ENCODE measurements at regions not wholly inside any gene's neighbourhood (a gene's known extent, or its start where the extent isn't known, plus 50 kb on each side); places are given as distances from the start of the nearest gene placed in this dataset.

GRCh38 chr2:122098306-122098705 is 342.9 kb downstream of the TSN start:
- no peak overlapping the region for H3K4me3 ChIP-seq
- H2AFZ ChIP-seq (ENCODE audit: low read depth, low read length) = no peak overlapping the region
- H3K27me3 ChIP-seq (ENCODE audit: control insufficient read depth in 2 of 2, insufficient read depth in 2 of 2, low read length in 2 of 2) = no peaks in the 10 kb centered on the region
- H3K4me1 ChIP-seq (replicated peaks in 1 of 2; ENCODE audit: control insufficient read depth in 2 of 2, insufficient read depth in 2 of 2, low read length in 2 of 2) = no peaks in the 10 kb centered on the region
- no peaks in the 10 kb centered on the region for H3K36me3 ChIP-seq (ENCODE audit: control insufficient read depth, insufficient read depth, low read length)
- no peak overlapping the region for H3K4me2 ChIP-seq (ENCODE audit: insufficient read depth, low read length)
- no peak overlapping the region for H3K27ac ChIP-seq (ENCODE audit: extremely low read depth, low read depth, low read length)
- H3K9ac ChIP-seq (ENCODE audit: insufficient read depth in 1 of 2, low read depth in 2 of 2, low read length in 2 of 2) = no peak overlapping the region
- intact Hi-C loops (cut with micrococcal nuclease) = no loop called here
- ChIA-PET CTCF (ENCODE audit: low intra/inter-chr PET ratio) (no interaction called here), POLR2A (no interaction called here)
- BruUV-seq (replicated peaks) = no TSS peak
- 0% methylated on average over 1 of the region's 1 CpG for WGBS (ENCODE audit: insufficient coverage, low coverage, missing lambda C conversion rate)
- ATAC-seq (no peak), DNase-seq (ENCODE audit: extremely low read depth in 1 of 4, low spot score in 3 of 4) (no peak), FAIRE-seq (no peak)
- no peaks in the 10 kb centered on the region for H3K9me1 ChIP-seq (ENCODE audit: control insufficient read depth, insufficient read depth, low read length)
- 0 out of 2 replicates have a peak, but pooled peaks cover 3% of the 10 kb centered on the region for H4K20me1 ChIP-seq (replicated peaks; ENCODE audit: control insufficient read depth, insufficient read depth, low read length)
- in situ Hi-C loops (cut with MboI) = no loop called here
- no peaks in the 10 kb centered on the region for H3K9me3 ChIP-seq (replicated peaks; ENCODE audit: control insufficient read depth, insufficient read depth, low read depth, low read length)
- no peaks in the 10 kb centered on the region for H3K79me2 ChIP-seq (ENCODE audit: control insufficient read depth, insufficient read depth, low read length)
- TF ChIP-seq NR1H2 (CRISPR knock-in tag; IDR thresholded peaks at IDR 0.05) (no peak), POU5F1 (IDR thresholded peaks at IDR 0.05; ENCODE audit: borderline replicate concordance, low read depth, low read length, partially characterized antibody) (no peak), ZBTB1 (CRISPR knock-in tag; IDR thresholded peaks at IDR 0.05; ENCODE audit: borderline replicate concordance, low read depth) (no peak)

- no peaks in the 10 kb centered on the region for H3K9me3 ChIP-seq (replicated peaks; ENCODE audit: control insufficient read depth, insufficient read depth, low read depth, low read length)
- H3K4me2 ChIP-seq (ENCODE audit: insufficient read depth, low read length) = no peak overlapping the region
- no TSS peak for BruUV-seq (replicated peaks)
- H3K79me2 ChIP-seq (ENCODE audit: control insufficient read depth, insufficient read depth, low read length) = no peaks in the 10 kb centered on the region
- H3K27ac ChIP-seq (ENCODE audit: extremely low read depth, low read depth, low read length) = no peak overlapping the region
- intact Hi-C loops (cut with micrococcal nuclease) (no loop called here), in situ Hi-C loops (cut with MboI) (no loop called here)
- WGBS (ENCODE audit: insufficient coverage, low coverage, missing lambda C conversion rate) = 0% methylated on average over 2 of the region's 2 CpGs
- no peaks in the 10 kb centered on the region for H3K9me1 ChIP-seq (ENCODE audit: control insufficient read depth, insufficient read depth, low read length)
- FAIRE-seq (no peak), DNase-seq (ENCODE audit: extremely low read depth in 1 of 4, low spot score in 3 of 4) (no peak), ATAC-seq (no peak)
- no peak overlapping the region for H3K4me3 ChIP-seq
- 0 out of 2 replicates have a peak, but pooled peaks cover 3% of the 10 kb centered on the region for H4K20me1 ChIP-seq (replicated peaks; ENCODE audit: control insufficient read depth, insufficient read depth, low read length)
- no peaks in the 10 kb centered on the region for H3K27me3 ChIP-seq (ENCODE audit: control insufficient read depth in 2 of 2, insufficient read depth in 2 of 2, low read length in 2 of 2)
- no peaks in the 10 kb centered on the region for H3K4me1 ChIP-seq (replicated peaks in 1 of 2; ENCODE audit: control insufficient read depth in 2 of 2, insufficient read depth in 2 of 2, low read length in 2 of 2)
- POLR2A ChIA-PET = no interaction called here
- H3K9ac ChIP-seq (ENCODE audit: insufficient read depth in 1 of 2, low read depth in 2 of 2, low read length in 2 of 2) = no peak overlapping the region
- CTCF ChIA-PET (ENCODE audit: low intra/inter-chr PET ratio) = no interaction called here
- H2AFZ ChIP-seq (ENCODE audit: low read depth, low read length) = no peak overlapping the region
- no peaks in the 10 kb centered on the region for H3K36me3 ChIP-seq (ENCODE audit: control insufficient read depth, insufficient read depth, low read length)
- TF ChIP-seq, protein P1, sequence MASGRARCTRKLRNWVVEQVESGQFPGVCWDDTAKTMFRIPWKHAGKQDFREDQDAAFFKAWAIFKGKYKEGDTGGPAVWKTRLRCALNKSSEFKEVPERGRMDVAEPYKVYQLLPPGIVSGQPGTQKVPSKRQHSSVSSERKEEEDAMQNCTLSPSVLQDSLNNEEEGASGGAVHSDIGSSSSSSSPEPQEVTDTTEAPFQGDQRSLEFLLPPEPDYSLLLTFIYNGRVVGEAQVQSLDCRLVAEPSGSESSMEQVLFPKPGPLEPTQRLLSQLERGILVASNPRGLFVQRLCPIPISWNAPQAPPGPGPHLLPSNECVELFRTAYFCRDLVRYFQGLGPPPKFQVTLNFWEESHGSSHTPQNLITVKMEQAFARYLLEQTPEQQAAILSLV (tag; IDR thresholded peaks at IDR 0.05) = no peak
- TF ChIP-seq MAFG (tag; conservative IDR thresholded peaks at IDR 0.05) = no peak
- no peak for TF ChIP-seq CBX3 (IDR thresholded peaks at IDR 0.05; ENCODE audit: borderline replicate concordance in 1 of 2, low read length in 2 of 2)
- TF ChIP-seq ZNF316 (IDR thresholded peaks at IDR 0.05) = no peak
- TF ChIP-seq PHB (CRISPR knock-in tag; IDR thresholded peaks at IDR 0.05) = no peak
These were observed 344.9 kb downstream of the TSN start for GRCh38 chr2:122100346-122100745.
